ENCODE measurements at regions not wholly inside any gene's neighbourhood (a gene's known extent, or its start where the extent isn't known, plus 50 kb on each side); places are given as distances from the start of the nearest gene placed in this dataset.

DNA sequence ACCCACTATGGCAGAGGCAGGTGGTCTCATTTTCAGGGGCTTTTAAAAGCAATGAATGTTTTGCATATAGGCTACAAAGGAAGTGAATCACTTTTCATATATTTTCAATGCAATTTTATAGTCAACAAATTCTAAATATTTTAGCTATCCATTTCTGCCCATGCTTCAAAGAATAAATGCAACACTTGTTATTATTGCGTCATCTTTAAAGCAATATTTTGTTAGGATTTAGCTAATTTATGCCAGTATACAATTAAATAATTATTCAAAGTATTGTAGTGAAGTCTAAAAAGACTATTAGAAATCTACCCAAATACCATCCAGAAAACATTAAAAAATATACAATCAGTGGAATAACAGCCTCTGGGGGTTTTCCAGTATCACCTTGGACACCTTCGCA, 509.1 kb upstream of the SPANXN1 start:
- TF ChIP-seq KAT8 (CRISPR knock-in tag; IDR thresholded peaks at IDR 0.05) (no peak), NR1H2 (CRISPR knock-in tag; IDR thresholded peaks at IDR 0.05; ENCODE audit: borderline replicate concordance, low read depth) (no peak)
- TF ChIP-seq, protein P1, sequence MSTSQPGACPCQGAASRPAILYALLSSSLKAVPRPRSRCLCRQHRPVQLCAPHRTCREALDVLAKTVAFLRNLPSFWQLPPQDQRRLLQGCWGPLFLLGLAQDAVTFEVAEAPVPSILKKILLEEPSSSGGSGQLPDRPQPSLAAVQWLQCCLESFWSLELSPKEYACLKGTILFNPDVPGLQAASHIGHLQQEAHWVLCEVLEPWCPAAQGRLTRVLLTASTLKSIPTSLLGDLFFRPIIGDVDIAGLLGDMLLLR (CRISPR knock-in tag; IDR thresholded peaks at IDR 0.05), result no peak
- TF ChIP-seq, protein P2, sequence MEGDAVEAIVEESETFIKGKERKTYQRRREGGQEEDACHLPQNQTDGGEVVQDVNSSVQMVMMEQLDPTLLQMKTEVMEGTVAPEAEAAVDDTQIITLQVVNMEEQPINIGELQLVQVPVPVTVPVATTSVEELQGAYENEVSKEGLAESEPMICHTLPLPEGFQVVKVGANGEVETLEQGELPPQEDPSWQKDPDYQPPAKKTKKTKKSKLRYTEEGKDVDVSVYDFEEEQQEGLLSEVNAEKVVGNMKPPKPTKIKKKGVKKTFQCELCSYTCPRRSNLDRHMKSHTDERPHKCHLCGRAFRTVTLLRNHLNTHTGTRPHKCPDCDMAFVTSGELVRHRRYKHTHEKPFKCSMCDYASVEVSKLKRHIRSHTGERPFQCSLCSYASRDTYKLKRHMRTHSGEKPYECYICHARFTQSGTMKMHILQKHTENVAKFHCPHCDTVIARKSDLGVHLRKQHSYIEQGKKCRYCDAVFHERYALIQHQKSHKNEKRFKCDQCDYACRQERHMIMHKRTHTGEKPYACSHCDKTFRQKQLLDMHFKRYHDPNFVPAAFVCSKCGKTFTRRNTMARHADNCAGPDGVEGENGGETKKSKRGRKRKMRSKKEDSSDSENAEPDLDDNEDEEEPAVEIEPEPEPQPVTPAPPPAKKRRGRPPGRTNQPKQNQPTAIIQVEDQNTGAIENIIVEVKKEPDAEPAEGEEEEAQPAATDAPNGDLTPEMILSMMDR (CRISPR knock-in tag; IDR thresholded peaks at IDR 0.05), result no peak

Data from HepG2 (cell line).